T1000 (cell line): ENCODE measurements at regions not wholly inside any gene's neighbourhood (a gene's known extent, or its start where the extent isn't known, plus 50 kb on each side); places are given as distances from the start of the nearest gene placed in this dataset.
A peak's percentile ranks its signal among the peaks of the same experiment; 100 is the strongest.
"Not testable (repeated sequence)": the region's sequence is repeated elsewhere in the genome, so short reads cannot be mapped to it uniquely, and the experiment has no call there.

ENCODE experiments used
- DNase-seq: peaks from one replicate; lab custom pipeline; 2025; ENCODE audit warnings: mixed read lengths; lab: John Stamatoyannopoulos, UW

GRCh38 chr13:21261487-21262216, 85.2 kb downstream of the MRPL57 start:
- not testable (repeated sequence) for DNase-seq

GRCh38 chr13:21263909-21264308, 87.5 kb downstream of the MRPL57 start:
- DNase-seq, result not testable (repeated sequence)

- not testable (repeated sequence) for DNase-seq
Observed at GRCh38 chr13:21268485-21268884, 92.0 kb downstream of the MRPL57 start.

- DNase-seq, result not testable (repeated sequence)
Observed at GRCh38 chr13:21272439-21272838, 96.0 kb downstream of the MRPL57 start.

- DNase-seq, result not testable (repeated sequence)
Observed at GRCh38 chr13:21274457-21274856, 98.0 kb downstream of the MRPL57 start.

- no peak for DNase-seq
Observed at GRCh38 chr13:21282065-21282464, 105.6 kb downstream of the MRPL57 start.

- no peak for DNase-seq
Observed at GRCh38 chr13:21287331-21287907, 111.0 kb downstream of the MRPL57 start.

- DNase-seq, result no peak
Observed at GRCh38 chr13:21289475-21289874, 113.0 kb downstream of the MRPL57 start.

- DNase-seq, result not testable (repeated sequence)
Observed at GRCh38 chr13:21290442-21291002, 114.1 kb downstream of the MRPL57 start.

GRCh38 chr13:21291840-21292239, 115.4 kb downstream of the MRPL57 start:
- DNase-seq, result no peak

- not testable (repeated sequence) for DNase-seq
Observed at GRCh38 chr13:21296991-21297390, 120.5 kb downstream of the MRPL57 start.

- DNase-seq, result no peak
Observed at GRCh38 chr13:21297447-21297846, 121.0 kb downstream of the MRPL57 start.

GRCh38 chr13:21297914-21298831, 121.7 kb downstream of the MRPL57 start:
- peak; percentile 90 for DNase-seq

GRCh38 chr13:21304256-21304655, 127.8 kb downstream of the MRPL57 start:
- no peak for DNase-seq

GRCh38 chr13:21306300-21307073, 130.0 kb downstream of the MRPL57 start:
- DNase-seq, result not testable (repeated sequence)

GRCh38 chr13:21307158-21307557, 130.7 kb downstream of the MRPL57 start:
- not testable (repeated sequence) for DNase-seq

- DNase-seq, result no peak
Observed at GRCh38 chr13:21308906-21309305, 132.4 kb downstream of the MRPL57 start.

GRCh38 chr13:21309542-21310172, 133.2 kb downstream of the MRPL57 start:
- no peak for DNase-seq

- peak; percentile 42 for DNase-seq
Observed at GRCh38 chr13:21310220-21310619, 133.8 kb downstream of the MRPL57 start.

- DNase-seq, result not testable (repeated sequence)
Observed at GRCh38 chr13:21314976-21315375, 138.5 kb downstream of the MRPL57 start.

GRCh38 chr13:21316376-21316775, 139.9 kb downstream of the MRPL57 start:
- DNase-seq, result no peak
